Panc1 (cell line): ENCODE measurements at regions not wholly inside any gene's neighbourhood (a gene's known extent, or its start where the extent isn't known, plus 50 kb on each side); places are given as distances from the start of the nearest gene placed in this dataset.

Source experiments
- ATAC-seq: fragments of 200-7000 bp; cut with Tn5 transposase; 2 replicates; pipeline ENCODE4 v1.9.1; 2020; ENCODE audit warnings: mild to moderate bottlenecking, moderate library complexity
- BruUV-seq: library from RNA; stranded (reverse); fragments of 400-500 nt; replicated peaks from 2 replicates; lab custom pipeline; 2021; lab: Mats Ljungman, UMichigan
- CTCF ChIA-PET: fragments of 300-600 bp; sonication (Branson Sonifier 250); formaldehyde crosslinking; loops from one replicate; lab custom pipeline; 2022; ENCODE audit warnings: antibody characterized with exemption; lab: Charles Lee
- POLR2A ChIA-PET: fragments of 300-600 bp; sonication (Branson Sonifier 250); formaldehyde crosslinking; loops from one replicate; lab custom pipeline; 2022; ENCODE audit warnings: antibody characterized with exemption; lab: Charles Lee
- DNase-seq: peaks from one replicate; pipeline ENCODE4 v3.0.0-alpha.2; 2010; ENCODE audit warnings: low read depth, low spot score
- H3K27ac ChIP-seq: 2 replicates; pipeline ENCODE4 v1.5.1; 2011; ENCODE audit warnings: mild to moderate bottlenecking, low read length, inconsistent platforms
- H3K27me3 ChIP-seq: fragments of 200-500 bp; sonication (Bioruptor generic); 2 replicates; pipeline ENCODE4 v1.6.0; 2014; ENCODE audit warnings: low read length, inconsistent platforms; ENCODE audit not compliant: control insufficient read depth, insufficient read depth
- H3K36me3 ChIP-seq: fragments of 200-500 bp; sonication (Bioruptor generic); 2 replicates; pipeline ENCODE4 v1.5.1; 2014; ENCODE audit warnings: inconsistent platforms, mild to moderate bottlenecking, low read length, moderate library complexity; ENCODE audit not compliant: control insufficient read depth, insufficient read depth
- H3K4me1 ChIP-seq: 2 replicates; pipeline ENCODE4 v1.5.1; 2011; ENCODE audit warnings: inconsistent platforms, mild to moderate bottlenecking, low read length, moderate library complexity; ENCODE audit not compliant: control insufficient read depth, insufficient read depth
- H3K4me3 ChIP-seq, 2 experiments: 2 replicates each; pipeline ENCODE4 v1.5.1; 2011 to 2012; ENCODE audit warnings: low read depth in 2 of 2, low read length in 2 of 2, mild to moderate bottlenecking in 2 of 2, inconsistent platforms in 1 of 2, moderate library complexity in 1 of 2
- H3K9me3 ChIP-seq: fragments of 200-500 bp; sonication (Bioruptor generic); 2 replicates; pipeline ENCODE4 v1.5.1; 2014; ENCODE audit warnings: low read depth, mild to moderate bottlenecking, inconsistent platforms, low read length, moderate library complexity; ENCODE audit not compliant: control insufficient read depth, insufficient read depth
- CTCF ChIP-seq: fragments of 450-650 bp; IDR thresholded peaks from 2 replicates; pipeline ENCODE4 v1.5.1; 2017; ENCODE audit warnings: mild to moderate bottlenecking
- POLR2AphosphoS5 ChIP-seq: IDR thresholded peaks from 2 replicates; pipeline ENCODE4 v1.6.1; 2012; ENCODE audit warnings: mild to moderate bottlenecking, low read depth, low read length, moderate library complexity
- REST ChIP-seq, 2 experiments: IDR thresholded peaks; 2 replicates each; pipeline ENCODE4 v1.6.1; 2011 to 2012; ENCODE audit warnings: low read depth in 2 of 2, control low read depth in 1 of 2, low read length in 1 of 2, mild to moderate bottlenecking in 1 of 2, moderate library complexity in 1 of 2; ENCODE audit not compliant: insufficient read depth in 1 of 2
- SIN3A ChIP-seq: IDR thresholded peaks from 2 replicates; pipeline ENCODE4 v1.6.1; 2012; ENCODE audit warnings: low read depth, mild to moderate bottlenecking, low read length, moderate library complexity, borderline replicate concordance; ENCODE audit not compliant: insufficient read depth
- TCF7L2 ChIP-seq: IDR thresholded peaks from 2 replicates; pipeline ENCODE4 v1.6.1; 2011; ENCODE audit warnings: mild to moderate bottlenecking, low read depth, low read length, inconsistent platforms
- in situ Hi-C: cut with HindIII; loops from 2 replicates; pipeline ENCODE4 v1.10.0; 2016; ENCODE audit warnings: low sequenced_read_pairs, low pct_unique_long_range_greater_than_20kb
- intact Hi-C: fragments of 100-400 bp; cut with micrococcal nuclease; formaldehyde crosslinking; loops from one replicate; pipeline ENCODE4 v1.10.0; 2022; ENCODE audit not compliant: unreplicated experiment

GRCh38 chr10:1923586-1923985 lies 186.3 kb upstream of the ADARB2 start:
- H3K4me3 ChIP-seq: no peak overlapping the region
- no TSS peak for BruUV-seq
- H3K27ac ChIP-seq: no peak overlapping the region
- TF ChIP-seq CTCF (no peak), TCF7L2 (no peak), SIN3A (no peak), POLR2AphosphoS5 (no peak), REST (IDR thresholded peaks at IDR 0.05; ENCODE audit: insufficient read depth in 1 of 2, low read depth in 2 of 2, low read length in 1 of 2) (no peak)
- in situ Hi-C loops: no loop called here
- H3K27me3 ChIP-seq: no peaks in the 10 kb centered on the region
- no peaks in the 10 kb centered on the region for H3K4me1 ChIP-seq
- no peak for DNase-seq
- H3K36me3 ChIP-seq: no peaks in the 10 kb centered on the region
- no peaks in the 10 kb centered on the region for H3K9me3 ChIP-seq
- POLR2A ChIA-PET: no interaction called here
- no peak for ATAC-seq
- intact Hi-C loops: no loop called here
- CTCF ChIA-PET: no interaction called here

- Histone ChIP-seq H3K27ac (no peak overlapping the region), H3K4me1 (no peaks in the 10 kb centered on the region), H3K4me3 (no peak overlapping the region), H3K36me3 (no peaks in the 10 kb centered on the region), H3K9me3 (no peaks in the 10 kb centered on the region), H3K27me3 (no peaks in the 10 kb centered on the region)
- POLR2A ChIA-PET: no interaction called here
- DNase-seq (no peak), ATAC-seq (no peak)
- CTCF ChIA-PET: no interaction called here
- intact Hi-C loops (no loop called here), in situ Hi-C loops (no loop called here)
- TF ChIP-seq CTCF (no peak), SIN3A (no peak), POLR2AphosphoS5 (no peak), TCF7L2 (no peak), REST (IDR thresholded peaks at IDR 0.05; ENCODE audit: insufficient read depth in 1 of 2, low read depth in 2 of 2, low read length in 1 of 2) (no peak)
- BruUV-seq: no TSS peak
These were observed 183.6 kb upstream of the ADARB2 start for GRCh38 chr10:1920941-1921340.
